DOHH2 (cell line): ENCODE measurements at regions not wholly inside any gene's neighbourhood (a gene's known extent, or its start where the extent isn't known, plus 50 kb on each side); places are given as distances from the start of the nearest gene placed in this dataset.

ENCODE experiments used
- EZH2phosphoT487 ChIP-seq: fragments of 200-600 bp; sonication (generic); IDR thresholded peaks from 2 replicates; pipeline ENCODE4 v1.6.1; 2017; ENCODE audit warnings: borderline replicate concordance, mild to moderate bottlenecking, antibody characterized with exemption, low read length, moderate library complexity, mixed read lengths
- TF ChIP-seq, protein P1 (sequence below): fragments of 200-600 bp; sonication (generic); IDR thresholded peaks from one replicate; pipeline ENCODE4 v1.5.1; 2014; ENCODE audit warnings: antibody characterized with exemption, mild to moderate bottlenecking, low read depth, low read length; ENCODE audit not compliant: poor library complexity, severe bottlenecking

DNA sequence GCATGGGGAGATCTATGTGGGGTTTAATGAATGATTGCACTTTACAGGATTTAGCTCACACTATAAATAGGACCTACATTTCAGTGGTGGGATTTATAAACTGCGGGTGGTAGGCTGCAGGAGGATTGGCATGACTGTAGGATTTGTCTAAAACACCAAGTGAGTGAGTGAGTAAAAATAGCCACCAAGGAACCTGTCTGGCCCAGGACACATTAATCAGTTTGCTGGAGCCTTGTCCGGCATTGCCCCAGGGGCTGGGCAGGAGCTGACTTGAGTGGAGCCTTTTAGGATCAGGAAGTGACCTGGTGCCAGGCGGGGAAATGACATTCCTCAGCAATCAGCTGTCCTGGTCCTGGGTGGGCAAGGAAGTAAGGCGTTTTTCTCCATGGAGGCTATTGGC lies 193.9 kb upstream of the ADRA1D start:
- TF ChIP-seq, protein P1, sequence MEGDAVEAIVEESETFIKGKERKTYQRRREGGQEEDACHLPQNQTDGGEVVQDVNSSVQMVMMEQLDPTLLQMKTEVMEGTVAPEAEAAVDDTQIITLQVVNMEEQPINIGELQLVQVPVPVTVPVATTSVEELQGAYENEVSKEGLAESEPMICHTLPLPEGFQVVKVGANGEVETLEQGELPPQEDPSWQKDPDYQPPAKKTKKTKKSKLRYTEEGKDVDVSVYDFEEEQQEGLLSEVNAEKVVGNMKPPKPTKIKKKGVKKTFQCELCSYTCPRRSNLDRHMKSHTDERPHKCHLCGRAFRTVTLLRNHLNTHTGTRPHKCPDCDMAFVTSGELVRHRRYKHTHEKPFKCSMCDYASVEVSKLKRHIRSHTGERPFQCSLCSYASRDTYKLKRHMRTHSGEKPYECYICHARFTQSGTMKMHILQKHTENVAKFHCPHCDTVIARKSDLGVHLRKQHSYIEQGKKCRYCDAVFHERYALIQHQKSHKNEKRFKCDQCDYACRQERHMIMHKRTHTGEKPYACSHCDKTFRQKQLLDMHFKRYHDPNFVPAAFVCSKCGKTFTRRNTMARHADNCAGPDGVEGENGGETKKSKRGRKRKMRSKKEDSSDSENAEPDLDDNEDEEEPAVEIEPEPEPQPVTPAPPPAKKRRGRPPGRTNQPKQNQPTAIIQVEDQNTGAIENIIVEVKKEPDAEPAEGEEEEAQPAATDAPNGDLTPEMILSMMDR: no peak
- no peak for TF ChIP-seq EZH2phosphoT487
